ENCODE measurements at regions not wholly inside any gene's neighbourhood (a gene's known extent, or its start where the extent isn't known, plus 50 kb on each side); places are given as distances from the start of the nearest gene placed in this dataset.
"Not testable (repeated sequence)": the region's sequence is repeated elsewhere in the genome, so short reads cannot be mapped to it uniquely, and the experiment has no call there.

DNA sequence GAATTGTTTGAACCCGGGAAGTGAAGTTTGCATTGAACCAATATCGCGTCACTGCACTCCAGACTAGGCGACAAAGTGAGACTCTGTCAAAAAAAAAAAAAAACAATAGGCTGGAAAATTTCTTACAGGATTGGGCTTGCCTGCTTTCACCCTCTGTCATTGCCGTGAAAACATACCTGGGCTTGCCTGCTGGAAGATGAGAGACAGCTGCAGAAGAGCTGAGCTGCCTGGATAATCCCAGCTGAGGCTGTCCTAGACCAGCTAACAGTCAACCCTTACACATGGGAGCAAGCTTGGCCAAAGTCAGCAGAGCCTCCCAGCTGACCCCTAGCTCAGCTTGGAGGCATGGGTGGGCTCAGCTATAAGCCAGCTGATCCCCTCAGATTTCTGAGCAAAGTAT lies 306.2 kb downstream of the CCSER2 start:
- DNase-seq = no peak

- not testable (repeated sequence) for DNase-seq
These were observed 322.2 kb downstream of the CCSER2 start for GRCh38 chr10:84650628-84651027.

DNA sequence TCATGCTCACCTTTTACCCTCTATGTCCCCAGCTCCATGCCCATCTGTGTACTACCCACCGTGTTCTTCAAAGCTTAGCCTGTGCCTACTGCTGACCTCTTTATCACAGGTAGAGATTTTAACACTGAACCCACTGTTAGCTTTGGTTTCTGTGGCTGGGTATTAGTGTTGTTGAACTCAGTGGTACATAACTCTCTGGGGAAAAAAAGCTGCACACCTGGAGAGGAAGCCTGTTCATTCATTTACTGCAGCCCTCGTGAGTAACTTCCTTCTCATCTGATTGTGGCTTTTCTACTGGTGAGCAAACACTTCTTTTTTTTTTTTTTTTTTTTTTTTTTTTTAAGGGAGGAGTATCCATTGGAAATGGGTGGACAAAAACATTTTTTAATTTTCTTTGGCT lies 326.3 kb downstream of the CCSER2 start:
- DNase-seq = no peak

DNA sequence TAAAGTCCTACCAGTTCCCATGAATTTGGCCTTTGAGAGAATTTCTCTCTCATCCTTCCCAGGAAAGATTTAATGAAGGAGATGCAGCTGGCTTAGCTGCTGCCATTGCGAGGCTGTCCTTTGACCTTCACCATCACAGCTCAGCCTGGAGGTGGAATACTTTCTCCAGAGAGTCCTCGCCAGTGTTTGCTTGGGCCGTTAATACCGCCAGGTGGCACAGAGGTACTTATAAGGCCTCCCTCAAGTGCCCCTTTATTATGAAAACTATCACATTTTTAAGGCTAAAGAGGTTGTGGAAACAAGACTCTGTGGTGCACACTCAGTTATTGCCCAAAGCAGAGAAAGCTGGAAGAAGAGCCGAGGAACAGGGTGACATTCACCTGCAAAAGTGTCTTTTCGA lies 330.6 kb downstream of the CCSER2 start:
- no peak for DNase-seq

- DNase-seq = no peak
These were observed 331.4 kb downstream of the CCSER2 start for GRCh38 chr10:84659497-84660439.

GRCh38 chr10:84660450-84661159 lies 332.2 kb downstream of the CCSER2 start:
- DNase-seq = no peak

GRCh38 chr10:84665211-84665610 lies 336.8 kb downstream of the CCSER2 start:
- DNase-seq = no peak

- DNase-seq = no peak
These were observed 337.6 kb downstream of the CCSER2 start for GRCh38 chr10:84665883-84666463.

GRCh38 chr10:84668186-84668763 lies 339.9 kb downstream of the CCSER2 start:
- no peak for DNase-seq

DNA sequence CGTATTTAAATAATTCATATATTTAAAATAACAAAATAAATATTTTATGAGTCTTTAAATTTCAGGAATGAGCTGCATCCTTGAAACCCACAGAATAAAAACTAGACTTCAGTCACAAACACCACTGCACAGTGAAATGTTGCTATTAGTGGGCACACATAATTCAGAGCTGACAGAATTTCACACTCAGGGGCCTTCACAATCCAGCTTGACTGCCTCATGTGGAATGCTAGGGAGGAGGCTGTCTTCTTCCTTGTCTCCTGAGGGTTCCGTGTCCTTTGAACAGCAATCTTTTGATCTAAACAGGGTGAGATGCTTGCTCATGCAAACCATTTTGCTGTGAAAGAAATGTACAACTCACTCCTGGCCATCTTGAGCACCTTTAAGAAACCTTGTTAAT lies 346.7 kb downstream of the CCSER2 start:
- DNase-seq = no peak

DNA sequence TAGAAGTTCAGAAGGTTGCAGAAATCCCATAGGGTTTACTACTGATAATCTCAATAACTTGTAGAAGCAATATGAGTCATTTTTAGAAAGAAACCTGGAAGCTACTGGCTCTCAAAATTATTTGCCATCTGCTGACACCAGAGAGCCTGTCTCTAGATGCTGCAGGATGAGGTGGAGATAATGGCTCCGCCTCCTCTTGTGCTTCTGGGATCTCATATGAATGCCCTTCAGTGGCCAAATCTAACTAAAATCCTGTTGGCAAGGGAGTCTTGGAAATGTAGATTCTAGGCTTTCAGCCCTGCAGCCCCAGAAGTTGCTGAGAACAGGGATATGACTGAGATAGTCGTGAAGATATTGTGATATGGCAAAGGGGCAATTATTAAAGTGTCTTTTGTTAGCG lies 348.1 kb downstream of the CCSER2 start:
- no peak for DNase-seq

- no peak for DNase-seq
These were observed 353.4 kb downstream of the CCSER2 start for GRCh38 chr10:84681781-84682180.

DNA sequence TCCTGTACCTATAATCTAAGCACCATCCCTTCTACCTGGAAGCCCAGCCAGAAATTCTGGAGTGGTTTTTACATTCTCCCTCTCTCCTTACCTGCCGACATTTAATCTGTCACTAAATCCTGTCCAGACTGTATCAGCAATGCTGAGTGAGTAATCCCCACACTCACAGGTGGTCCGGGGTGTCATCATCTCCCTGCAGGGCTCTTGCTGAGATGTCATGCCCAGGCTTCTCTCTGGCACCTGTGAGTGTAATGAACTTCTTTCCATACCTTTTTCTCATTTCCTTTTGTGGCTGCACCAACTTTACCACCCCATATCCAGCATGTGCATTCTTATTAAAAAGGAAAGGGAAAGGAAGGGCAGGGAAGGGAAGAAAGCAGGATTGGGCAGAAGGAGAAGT lies 355.2 kb downstream of the CCSER2 start:
- DNase-seq = no peak

DNA sequence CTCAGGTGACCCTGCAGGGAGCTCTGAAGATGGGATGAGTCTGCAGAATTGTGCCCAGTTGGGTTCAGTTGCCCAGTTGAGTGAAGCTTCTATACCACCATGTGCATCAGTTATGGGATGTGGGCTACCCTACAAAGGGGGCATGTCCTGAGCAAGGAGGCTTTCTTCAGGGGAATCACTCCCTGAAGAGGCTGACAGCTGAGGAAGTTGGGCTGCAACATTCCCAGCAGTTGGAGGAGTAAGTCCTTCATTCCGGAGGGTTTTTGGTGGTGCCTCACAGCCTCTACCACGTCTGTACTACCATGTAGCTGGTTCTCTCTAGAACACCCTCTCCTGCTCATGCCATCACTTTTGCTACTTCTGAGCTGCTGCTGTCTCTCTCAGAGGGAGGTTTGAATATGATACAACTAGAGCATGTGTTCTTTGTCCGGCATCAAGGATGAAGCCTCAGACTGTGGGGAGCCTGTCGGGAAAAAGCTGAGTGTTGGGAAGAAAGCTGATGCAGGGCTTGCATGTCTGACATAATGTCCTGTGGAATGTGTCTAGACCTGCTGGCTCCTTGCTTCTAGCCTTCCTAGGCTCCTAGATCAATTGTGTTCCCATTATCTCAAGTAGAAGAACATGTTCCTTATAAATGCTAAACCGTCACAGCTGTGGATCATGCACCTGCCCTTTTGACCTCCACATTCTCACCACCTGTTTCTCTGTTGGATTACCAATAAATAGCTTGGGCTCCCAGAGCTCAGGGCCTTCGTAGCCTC lies 355.8 kb downstream of the CCSER2 start:
- no peak for DNase-seq

- no peak for DNase-seq
These were observed 356.8 kb downstream of the CCSER2 start for GRCh38 chr10:84685047-84685660.

- DNase-seq = no peak
These were observed 364.6 kb downstream of the CCSER2 start for GRCh38 chr10:84693006-84693405.

DNA sequence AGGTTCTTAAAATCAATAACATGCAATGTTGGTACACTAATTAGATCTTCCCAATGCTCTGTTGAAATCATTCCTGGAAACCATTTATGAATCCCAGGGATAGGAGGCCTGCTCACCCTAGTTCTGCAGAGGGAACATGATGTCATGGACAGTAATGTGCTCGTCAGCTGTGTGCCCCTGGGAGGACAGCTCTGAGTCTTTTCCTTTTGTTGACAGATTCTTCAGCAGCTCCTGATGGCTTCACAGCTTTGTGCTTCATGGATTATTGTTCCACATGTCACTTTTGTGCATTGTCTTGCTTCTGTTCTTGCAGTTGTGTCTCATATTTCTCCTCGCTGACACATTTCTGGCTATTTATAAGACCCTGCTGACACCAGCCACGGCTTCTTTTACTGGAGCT lies 367.5 kb downstream of the CCSER2 start:
- no peak for DNase-seq

GRCh38 chr10:84696610-84697009 lies 368.2 kb downstream of the CCSER2 start:
- no peak for DNase-seq

GRCh38 chr10:84698989-84699388 lies 370.6 kb downstream of the CCSER2 start:
- no peak for DNase-seq

- DNase-seq = no peak
These were observed 372.4 kb downstream of the CCSER2 start for GRCh38 chr10:84700668-84701369.

DNA sequence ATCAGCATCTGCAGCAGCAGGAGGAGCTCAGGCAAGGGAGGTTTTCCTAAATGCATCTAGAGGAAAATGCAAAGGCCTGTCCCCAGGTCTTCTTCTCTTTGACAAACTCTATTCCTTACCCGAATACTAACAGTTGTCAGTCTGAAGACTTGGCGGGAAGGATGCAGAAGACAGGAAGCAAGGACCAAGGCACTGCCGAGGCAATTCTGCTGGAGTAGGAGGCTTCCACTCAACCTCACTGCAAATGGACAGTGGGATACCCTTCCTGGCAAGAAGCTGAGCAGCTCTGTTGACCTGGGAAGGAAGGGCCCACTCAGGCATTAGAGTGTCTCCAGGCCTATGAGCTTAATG lies 373.0 kb downstream of the CCSER2 start:
- no peak for DNase-seq

GRCh38 chr10:84704101-84704500 lies 375.7 kb downstream of the CCSER2 start:
- no peak for DNase-seq
